TTC549 (cell line): ENCODE measurements at regions not wholly inside any gene's neighbourhood (a gene's known extent, or its start where the extent isn't known, plus 50 kb on each side); places are given as distances from the start of the nearest gene placed in this dataset.

Source experiments
- FAIRE-seq: peaks from 2 replicates; lab custom pipeline; 2012; peaks lifted over from hg19 to GRCh38; lab: Jason Lieb, UNC

- FAIRE-seq = no peak
These were observed 150.2 kb upstream of the AUTS2 start for GRCh38 chr7:69448071-69448470.

- no peak for FAIRE-seq
These were observed 147.8 kb upstream of the AUTS2 start for GRCh38 chr7:69450456-69450855.

- FAIRE-seq = no peak
These were observed 146.6 kb upstream of the AUTS2 start for GRCh38 chr7:69451715-69452114.

GRCh38 chr7:69452797-69453196, 145.5 kb upstream of the AUTS2 start:
- FAIRE-seq = no peak

GRCh38 chr7:69457595-69458504, 140.4 kb upstream of the AUTS2 start:
- FAIRE-seq = no peak

GRCh38 chr7:69464035-69464434, 134.2 kb upstream of the AUTS2 start:
- no peak for FAIRE-seq

- no peak for FAIRE-seq
These were observed 133.0 kb upstream of the AUTS2 start for GRCh38 chr7:69465262-69465661.

GRCh38 chr7:69467826-69468225, 130.4 kb upstream of the AUTS2 start:
- no peak for FAIRE-seq

GRCh38 chr7:69476416-69476815, 121.9 kb upstream of the AUTS2 start:
- no peak for FAIRE-seq

- FAIRE-seq = no peak
These were observed 115.6 kb upstream of the AUTS2 start for GRCh38 chr7:69482676-69483075.

- FAIRE-seq = no peak
These were observed 108.7 kb upstream of the AUTS2 start for GRCh38 chr7:69489533-69489932.

GRCh38 chr7:69498671-69499070, 99.6 kb upstream of the AUTS2 start:
- no peak for FAIRE-seq

- FAIRE-seq = no peak
These were observed 95.9 kb upstream of the AUTS2 start for GRCh38 chr7:69502358-69502757.

- no peak for FAIRE-seq
These were observed 93.4 kb upstream of the AUTS2 start for GRCh38 chr7:69504733-69505420.

GRCh38 chr7:69508736-69509135, 89.5 kb upstream of the AUTS2 start:
- no peak for FAIRE-seq

GRCh38 chr7:69510114-69510513, 88.2 kb upstream of the AUTS2 start:
- no peak for FAIRE-seq

- FAIRE-seq = no peak
These were observed 82.6 kb upstream of the AUTS2 start for GRCh38 chr7:69515495-69516212.

GRCh38 chr7:69516238-69516820, 81.9 kb upstream of the AUTS2 start:
- FAIRE-seq = no peak

GRCh38 chr7:69517985-69518704, 80.1 kb upstream of the AUTS2 start:
- no peak for FAIRE-seq

GRCh38 chr7:69518705-69519077, 79.6 kb upstream of the AUTS2 start:
- FAIRE-seq = no peak

- no peak for FAIRE-seq
These were observed 71.7 kb upstream of the AUTS2 start for GRCh38 chr7:69526570-69526969.

- FAIRE-seq = no peak
These were observed 70.6 kb upstream of the AUTS2 start for GRCh38 chr7:69527706-69528105.
